ENCODE measurements at regions not wholly inside any gene's neighbourhood (a gene's known extent, or its start where the extent isn't known, plus 50 kb on each side); places are given as distances from the start of the nearest gene placed in this dataset.

GRCh38 chr10:118488710-118489497 lies 106.5 kb downstream of the PRLHR start:
- no peak for TF ChIP-seq CTCF (IDR thresholded peaks at IDR 0.05; ENCODE audit: low read depth, low read length)
- no peak for TF ChIP-seq POLR2A (IDR thresholded peaks at IDR 0.05; ENCODE audit: extremely low read depth, insufficient read length)
